HG02885 (cell line): ENCODE measurements at regions not wholly inside any gene's neighbourhood (a gene's known extent, or its start where the extent isn't known, plus 50 kb on each side); places are given as distances from the start of the nearest gene placed in this dataset.
"Not testable (repeated sequence)": the region's sequence is repeated elsewhere in the genome, so short reads cannot be mapped to it uniquely, and the experiment has no call there.

ENCODE experiments used
- ATAC-seq: cut with Tn5 transposase; IDR thresholded peaks from one replicate; pipeline ENCODE4 v1.9.1; 2021; ENCODE audit warnings: mild to moderate bottlenecking; ENCODE audit not compliant: unreplicated experiment, poor library complexity

GRCh38 chr2:184037273-184037672, 561.1 kb upstream of the ZNF804A start:
- no peak for ATAC-seq

- ATAC-seq = no peak
These were observed 558.8 kb upstream of the ZNF804A start for GRCh38 chr2:184039493-184039892.

- ATAC-seq = no peak
These were observed 558.1 kb upstream of the ZNF804A start for GRCh38 chr2:184040230-184040629.

GRCh38 chr2:184041077-184041476, 557.3 kb upstream of the ZNF804A start:
- no peak for ATAC-seq

- no peak for ATAC-seq
These were observed 556.6 kb upstream of the ZNF804A start for GRCh38 chr2:184041777-184042176.

- ATAC-seq = no peak
These were observed 550.8 kb upstream of the ZNF804A start for GRCh38 chr2:184047536-184047935.

GRCh38 chr2:184049566-184049965, 548.8 kb upstream of the ZNF804A start:
- ATAC-seq = no peak

GRCh38 chr2:184053326-184053725, 545.0 kb upstream of the ZNF804A start:
- no peak for ATAC-seq

GRCh38 chr2:184054419-184054818, 543.9 kb upstream of the ZNF804A start:
- ATAC-seq = not testable (repeated sequence)

- no peak for ATAC-seq
These were observed 540.4 kb upstream of the ZNF804A start for GRCh38 chr2:184057910-184058309.

GRCh38 chr2:184060268-184060667, 538.1 kb upstream of the ZNF804A start:
- not testable (repeated sequence) for ATAC-seq

- no peak for ATAC-seq
These were observed 530.8 kb upstream of the ZNF804A start for GRCh38 chr2:184067502-184067901.

- ATAC-seq = no peak
These were observed 525.9 kb upstream of the ZNF804A start for GRCh38 chr2:184072470-184072869.

GRCh38 chr2:184078496-184078895, 519.8 kb upstream of the ZNF804A start:
- ATAC-seq = no peak

- no peak for ATAC-seq
These were observed 506.9 kb upstream of the ZNF804A start for GRCh38 chr2:184091456-184091855.

GRCh38 chr2:184113696-184114403, 484.5 kb upstream of the ZNF804A start:
- peak; percentile 71 for ATAC-seq

- ATAC-seq = no peak
These were observed 483.9 kb upstream of the ZNF804A start for GRCh38 chr2:184114439-184114838.

GRCh38 chr2:184119989-184120800, 478.1 kb upstream of the ZNF804A start:
- no peak for ATAC-seq

- ATAC-seq = no peak
These were observed 472.5 kb upstream of the ZNF804A start for GRCh38 chr2:184125867-184126266.

- no peak for ATAC-seq
These were observed 469.3 kb upstream of the ZNF804A start for GRCh38 chr2:184129073-184129472.

- ATAC-seq = no peak
These were observed 460.4 kb upstream of the ZNF804A start for GRCh38 chr2:184137955-184138354.

GRCh38 chr2:184141866-184142265, 456.5 kb upstream of the ZNF804A start:
- ATAC-seq = no peak
